Spinal cord (tissue), 9 donors: ENCODE measurements at regions not wholly inside any gene's neighbourhood (a gene's known extent, or its start where the extent isn't known, plus 50 kb on each side); places are given as distances from the start of the nearest gene placed in this dataset.

Experiments used
- DNase-seq, 6 donors: peaks; one replicate each; pipeline versions ENCODE4 v3.0.0 to v3.0.0-alpha.2; 2013 to 2015; ENCODE audit warnings: low spot score in 6 of 6, low read depth in 4 of 6
- H3K27ac ChIP-seq: one replicate; pipeline ENCODE4 v1.5.1; 2013; ENCODE audit warnings: low read depth, low read length, control low read depth
- H3K27me3 ChIP-seq: one replicate; pipeline ENCODE4 v1.6.1; 2013; ENCODE audit warnings: low read length; ENCODE audit not compliant: control insufficient read depth, insufficient read depth
- H3K36me3 ChIP-seq: one replicate; pipeline ENCODE4 v1.6.1; 2013; ENCODE audit warnings: low read length; ENCODE audit not compliant: control insufficient read depth, insufficient read depth
- H3K4me1 ChIP-seq: one replicate; pipeline ENCODE4 v1.6.1; 2013; ENCODE audit warnings: low read length; ENCODE audit not compliant: control insufficient read depth, insufficient read depth
- H3K4me3 ChIP-seq: one replicate; pipeline ENCODE4 v1.5.1; 2013; ENCODE audit warnings: low read depth, low read length, control low read depth
- H3K9me3 ChIP-seq: one replicate; pipeline ENCODE4 v1.6.1; 2013; ENCODE audit warnings: low read length; ENCODE audit not compliant: control insufficient read depth, insufficient read depth
- whole genome bisulfite sequencing: methylation state at CpG from one replicate; pipeline ENCODE4 v1.1.5; 2013; ENCODE audit warnings: missing lambda C conversion rate; ENCODE audit not compliant: insufficient coverage; 5-methylcytosine and 5-hydroxymethylcytosine counted together
- donor health status: healthy.

GRCh38 chr21:38139380-38140168 lies 117.2 kb upstream of the KCNJ15 start:
- Histone ChIP-seq H3K27me3 (no peaks in the 10 kb centered on the region), H3K4me3 (no peak overlapping the region), H3K36me3 (no peaks in the 10 kb centered on the region), H3K9me3 (no peaks in the 10 kb centered on the region), H3K27ac (no peak overlapping the region), H3K4me1 (peaks cover 4% of the 10 kb centered on the region)
- 60% methylated on average over 1 of the region's 5 CpGs for WGBS
- no peak for DNase-seq

DNA sequence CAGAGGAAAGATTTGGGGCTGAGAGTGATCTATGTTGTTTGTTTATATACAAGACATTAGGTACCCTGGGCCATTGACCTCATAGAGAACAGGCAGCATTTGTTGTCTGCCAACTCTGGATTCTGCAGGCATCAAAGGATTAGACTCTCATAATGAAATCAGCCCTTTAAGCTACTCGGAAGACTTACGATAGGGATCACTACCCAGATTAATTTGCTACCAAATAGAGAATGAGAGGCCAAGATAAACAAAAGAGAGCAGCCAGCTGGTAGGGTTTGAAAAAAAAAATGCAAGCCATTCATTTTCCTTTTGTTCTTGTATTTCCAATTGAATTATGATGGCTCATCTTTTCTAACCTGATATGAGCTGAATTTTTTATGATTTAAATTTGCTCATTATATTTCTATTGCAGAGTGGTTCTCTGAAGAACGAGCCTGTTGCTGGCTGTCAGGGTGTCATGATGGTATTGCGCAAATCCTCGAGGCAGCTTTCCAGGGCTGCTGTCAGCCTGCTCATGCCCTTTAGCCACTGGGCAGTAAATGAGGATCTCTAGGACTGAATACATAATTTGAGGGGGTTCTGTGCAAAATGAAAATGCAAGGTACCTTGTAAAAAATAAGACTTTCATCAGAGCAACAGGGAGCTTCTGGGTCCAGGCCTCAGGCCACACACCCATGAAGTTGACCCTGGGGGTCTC lies 116.4 kb upstream of the KCNJ15 start:
- Histone ChIP-seq H3K27ac (no peak overlapping the region), H3K9me3 (no peaks in the 10 kb centered on the region), H3K4me3 (no peak overlapping the region), H3K27me3 (no peaks in the 10 kb centered on the region), H3K36me3 (no peaks in the 10 kb centered on the region), H3K4me1 (peaks cover 4% of the 10 kb centered on the region)
- WGBS, result 28% methylated on average over 2 of the region's 5 CpGs
- peak in 3 of 6 donors; percentile 11 to 70 (median 55) for DNase-seq

GRCh38 chr21:38142224-38142623 lies 114.6 kb upstream of the KCNJ15 start:
- Histone ChIP-seq H3K9me3 (no peaks in the 10 kb centered on the region), H3K4me3 (no peak overlapping the region)

GRCh38 chr21:38144193-38144592 lies 112.6 kb upstream of the KCNJ15 start:
- Histone ChIP-seq H3K4me1 (peaks cover 4% of the 10 kb centered on the region), H3K9me3 (no peaks in the 10 kb centered on the region), H3K27ac (no peak overlapping the region), H3K4me3 (no peak overlapping the region), H3K36me3 (no peaks in the 10 kb centered on the region), H3K27me3 (no peaks in the 10 kb centered on the region)
- no peak for DNase-seq
- 23% methylated on average over 1 of the region's 3 CpGs for WGBS

More at GRCh38 chr21:38142224-38142623, 114.6 kb upstream of the KCNJ15 start:
- no peaks in the 10 kb centered on the region for H3K27me3 ChIP-seq
- no peaks in the 10 kb centered on the region for H3K36me3 ChIP-seq
- H3K27ac ChIP-seq, result no peak overlapping the region
- peaks cover 4% of the 10 kb centered on the region for H3K4me1 ChIP-seq
- DNase-seq, result no peak

DNA sequence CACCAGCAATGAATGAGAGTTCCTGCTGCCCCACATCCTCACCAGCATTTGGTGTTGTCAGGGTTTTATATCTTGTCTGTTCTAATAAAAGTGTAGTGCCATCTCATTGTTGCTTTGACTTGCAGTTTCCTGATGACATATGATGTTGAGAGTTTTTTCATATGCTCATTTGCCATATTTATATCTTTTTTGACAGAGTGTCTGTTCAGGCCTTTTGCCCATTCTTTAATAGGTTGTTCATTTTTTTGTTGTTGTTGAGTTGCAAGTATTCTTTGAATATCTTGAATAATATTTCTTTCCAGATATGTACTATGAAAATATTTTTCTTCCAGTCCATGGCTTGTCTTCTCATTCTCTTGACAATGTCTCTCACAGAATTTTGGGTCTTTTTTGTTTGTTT lies 111.7 kb upstream of the KCNJ15 start:
- no peak for DNase-seq
- H3K27me3 ChIP-seq, result no peaks in the 10 kb centered on the region
- peaks cover 4% of the 10 kb centered on the region for H3K4me1 ChIP-seq
- no peaks in the 10 kb centered on the region for H3K9me3 ChIP-seq
- no peaks in the 10 kb centered on the region for H3K36me3 ChIP-seq
- H3K27ac ChIP-seq, result no peak overlapping the region
- H3K4me3 ChIP-seq, result no peak overlapping the region

- no peaks in the 10 kb centered on the region for H3K36me3 ChIP-seq
- no peak overlapping the region for H3K4me3 ChIP-seq
- 83% methylated on average over 2 of the region's 4 CpGs for WGBS
- H3K9me3 ChIP-seq, result no peaks in the 10 kb centered on the region
- no peak for DNase-seq
- H3K27me3 ChIP-seq, result no peaks in the 10 kb centered on the region
- H3K4me1 ChIP-seq, result no peaks in the 10 kb centered on the region
- no peak overlapping the region for H3K27ac ChIP-seq
Observed at GRCh38 chr21:38147391-38147790, 109.4 kb upstream of the KCNJ15 start.

DNA sequence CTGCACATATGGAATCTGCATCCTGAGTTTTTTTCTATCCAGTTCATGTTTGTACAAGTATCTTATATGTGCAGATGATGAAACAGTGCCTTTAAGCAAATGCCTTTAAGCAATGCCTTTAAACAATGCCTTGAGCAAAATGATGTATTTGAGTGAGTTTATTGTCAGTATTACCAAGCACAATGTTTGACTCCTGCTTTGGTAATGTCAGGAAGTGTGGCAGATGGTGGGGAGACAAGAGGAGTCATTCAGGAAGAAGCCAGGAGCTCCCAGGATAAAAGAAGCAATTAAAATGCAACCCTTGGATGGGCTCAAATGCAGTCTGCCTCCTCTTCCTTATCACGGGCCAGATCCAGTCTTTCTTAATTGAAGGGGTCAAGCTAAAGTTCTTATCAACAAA lies 108.7 kb upstream of the KCNJ15 start:
- no peak for DNase-seq
- no CpG with 5 or more reads among the region's 1 CpG for WGBS

DNA sequence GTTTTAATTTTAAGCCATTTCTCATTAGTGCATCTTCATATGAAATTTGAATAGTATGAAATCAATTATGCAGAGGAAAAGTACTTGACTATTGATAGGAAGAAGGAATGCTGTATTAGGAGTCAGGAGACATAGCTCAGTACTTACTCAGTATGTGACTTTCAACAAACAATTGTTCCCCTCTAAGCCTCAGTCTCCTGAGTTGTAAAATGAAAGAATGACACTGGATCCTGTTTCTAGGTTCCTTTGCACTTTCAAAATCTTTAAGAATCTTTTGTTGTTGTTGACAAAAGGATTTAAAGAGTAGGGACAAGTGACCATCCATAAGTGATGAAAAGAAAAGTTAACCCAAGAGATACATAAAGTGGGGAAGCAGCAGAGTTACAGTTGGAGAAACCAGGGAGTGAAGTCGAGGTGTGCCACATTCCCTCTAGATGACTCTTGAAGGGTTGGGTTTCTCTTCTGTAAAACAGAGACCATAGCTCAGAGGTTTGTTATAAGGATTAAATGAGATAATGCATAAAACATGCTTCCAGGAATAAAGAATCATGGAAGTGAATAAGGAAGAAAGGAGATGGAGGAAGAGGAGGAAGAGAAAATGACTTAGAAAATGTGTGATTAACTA lies 105.7 kb upstream of the KCNJ15 start:
- H3K9me3 ChIP-seq, result no peaks in the 10 kb centered on the region
- no peaks in the 10 kb centered on the region for H3K36me3 ChIP-seq
- WGBS, result no CpG with 5 or more reads among the region's 1 CpG
- no peaks in the 10 kb centered on the region for H3K4me1 ChIP-seq
- no peaks in the 10 kb centered on the region for H3K27me3 ChIP-seq
- no peak for DNase-seq
- H3K27ac ChIP-seq, result no peak overlapping the region
- no peak overlapping the region for H3K4me3 ChIP-seq

More for the DNA sequence above, 108.7 kb upstream of the KCNJ15 start:
- no peak overlapping the region for H3K4me3 ChIP-seq
- H3K36me3 ChIP-seq, result no peaks in the 10 kb centered on the region
- H3K27ac ChIP-seq, result no peak overlapping the region
- no peaks in the 10 kb centered on the region for H3K9me3 ChIP-seq
- H3K4me1 ChIP-seq, result no peaks in the 10 kb centered on the region
- H3K27me3 ChIP-seq, result no peaks in the 10 kb centered on the region

DNA sequence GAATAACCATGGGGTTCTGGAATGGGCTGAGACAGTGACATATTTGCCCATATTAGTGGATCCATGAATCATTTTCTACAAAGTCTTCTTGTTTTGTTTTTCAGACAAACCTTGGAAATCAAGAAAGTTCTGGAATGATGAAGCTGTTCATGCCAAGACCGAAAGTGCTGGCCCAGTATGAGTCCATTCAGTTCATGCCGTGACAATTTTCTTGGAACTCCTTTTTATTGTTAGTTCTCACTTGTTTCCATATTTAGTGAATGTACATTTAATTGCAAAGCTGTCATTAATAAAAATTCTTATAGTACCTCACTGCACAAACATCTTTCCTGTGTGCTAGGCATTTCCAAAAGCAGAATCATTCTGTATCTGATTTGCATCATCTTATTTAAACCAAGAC lies 100.6 kb upstream of the KCNJ15 start:
- Histone ChIP-seq H3K27me3 (no peaks in the 10 kb centered on the region), H3K27ac (no peak overlapping the region), H3K4me1 (no peaks in the 10 kb centered on the region), H3K36me3 (no peaks in the 10 kb centered on the region), H3K9me3 (no peaks in the 10 kb centered on the region), H3K4me3 (no peak overlapping the region)
- no peak for DNase-seq
- WGBS, result no CpG with 5 or more reads among the region's 2 CpGs
